GM08714 (cell line): ENCODE measurements at regions not wholly inside any gene's neighbourhood (a gene's known extent, or its start where the extent isn't known, plus 50 kb on each side); places are given as distances from the start of the nearest gene placed in this dataset.

ENCODE experiments used
- H3K4me3 ChIP-seq: fragments of 200-500 bp; sonication (Bioruptor generic); 2 replicates; pipeline ENCODE4 v1.5.1; 2014; ENCODE audit warnings: mild to moderate bottlenecking, low read length, inconsistent platforms
- ZNF274 ChIP-seq: IDR thresholded peaks from 2 replicates; pipeline ENCODE4 v1.6.1; 2012; ENCODE audit warnings: mild to moderate bottlenecking, low read depth, low read length

- no peak for TF ChIP-seq ZNF274
- H3K4me3 ChIP-seq = no peak overlapping the region
Observed at GRCh38 chr15:26160343-26160742, 297.2 kb upstream of the ATP10A start.

GRCh38 chr15:26158176-26158575 lies 295.0 kb upstream of the ATP10A start:
- no peak for TF ChIP-seq ZNF274
- no peak overlapping the region for H3K4me3 ChIP-seq

- TF ChIP-seq ZNF274 = no peak
- H3K4me3 ChIP-seq = no peak overlapping the region
Observed at GRCh38 chr15:26157081-26157480, 294.0 kb upstream of the ATP10A start.

DNA sequence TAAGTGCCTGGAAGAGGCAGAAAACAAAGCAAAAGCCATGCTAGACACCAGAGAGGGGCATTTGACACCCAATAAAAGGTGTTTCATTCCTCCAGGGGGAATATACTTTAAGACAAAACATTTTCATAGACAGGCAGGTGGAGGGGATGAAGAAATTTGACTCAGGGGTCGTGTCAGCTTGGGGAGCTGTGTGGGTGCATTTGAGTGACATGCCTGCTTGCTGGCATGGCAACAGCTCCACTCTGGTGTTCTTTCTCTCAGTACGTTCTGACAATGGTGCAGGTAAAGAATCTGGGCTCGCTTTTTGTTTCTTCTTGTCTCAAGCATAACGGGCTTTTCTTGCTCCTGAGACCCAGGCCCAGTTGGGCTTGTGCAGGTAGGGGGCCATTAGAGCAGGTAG lies 292.9 kb upstream of the ATP10A start:
- no peak overlapping the region for H3K4me3 ChIP-seq
- TF ChIP-seq ZNF274 = no peak

DNA sequence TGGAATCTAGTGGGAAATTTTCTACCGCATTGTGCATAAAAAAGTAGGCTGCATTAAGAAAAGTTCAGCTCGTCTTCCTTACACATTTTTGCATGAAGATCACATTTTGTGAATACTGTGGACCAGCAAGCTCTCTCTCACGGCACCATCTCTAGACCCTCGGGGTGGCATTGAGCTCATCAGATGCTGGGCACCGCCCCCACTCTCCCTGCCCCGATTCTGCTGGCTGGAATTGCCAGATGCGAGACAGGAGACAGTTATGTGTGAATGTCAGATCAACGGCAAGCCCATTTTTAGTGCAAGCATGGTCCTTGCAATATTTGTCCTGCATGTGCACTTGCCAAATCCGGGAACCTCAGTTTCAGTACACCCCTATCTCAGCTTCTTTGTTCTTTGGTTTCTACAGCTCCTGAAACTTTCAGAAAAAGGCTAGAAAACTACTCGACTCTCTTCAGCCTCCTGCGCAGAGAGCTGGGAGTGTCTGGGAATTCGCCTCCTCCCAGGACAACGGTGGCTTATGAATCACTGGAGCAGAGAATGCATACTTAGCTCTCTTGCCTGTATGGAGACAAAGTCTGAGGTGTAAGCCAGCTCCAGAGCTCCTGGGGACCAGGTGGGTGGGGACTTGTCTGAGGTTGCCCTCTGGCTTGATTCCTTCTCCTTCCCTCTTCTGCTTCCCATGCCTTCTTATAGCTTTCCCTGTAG lies 285.2 kb upstream of the ATP10A start:
- no peak overlapping the region for H3K4me3 ChIP-seq
- TF ChIP-seq ZNF274 = no peak

- TF ChIP-seq ZNF274 = no peak
- H3K4me3 ChIP-seq = no peak overlapping the region
Observed at GRCh38 chr15:26146202-26146601, 283.1 kb upstream of the ATP10A start.

DNA sequence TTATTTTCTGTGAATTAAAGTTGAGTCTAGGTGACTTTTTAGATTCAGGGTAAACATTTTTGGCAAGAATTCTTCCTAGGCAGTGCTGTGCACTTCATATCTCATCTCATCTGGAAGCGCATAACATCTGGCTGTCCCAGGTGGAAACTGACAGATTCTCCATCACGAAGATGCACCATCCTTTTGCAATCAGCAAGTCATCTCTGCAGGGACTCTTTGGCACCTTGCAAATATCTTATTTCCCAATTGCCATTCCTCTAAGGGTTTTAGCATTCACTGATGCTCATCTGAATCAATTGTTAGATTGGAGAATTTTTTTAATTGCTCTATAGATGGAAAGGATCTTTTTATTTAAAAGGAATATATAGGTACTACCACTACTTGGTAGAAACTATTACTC lies 282.7 kb upstream of the ATP10A start:
- H3K4me3 ChIP-seq = no peak overlapping the region
- TF ChIP-seq ZNF274 = no peak

DNA sequence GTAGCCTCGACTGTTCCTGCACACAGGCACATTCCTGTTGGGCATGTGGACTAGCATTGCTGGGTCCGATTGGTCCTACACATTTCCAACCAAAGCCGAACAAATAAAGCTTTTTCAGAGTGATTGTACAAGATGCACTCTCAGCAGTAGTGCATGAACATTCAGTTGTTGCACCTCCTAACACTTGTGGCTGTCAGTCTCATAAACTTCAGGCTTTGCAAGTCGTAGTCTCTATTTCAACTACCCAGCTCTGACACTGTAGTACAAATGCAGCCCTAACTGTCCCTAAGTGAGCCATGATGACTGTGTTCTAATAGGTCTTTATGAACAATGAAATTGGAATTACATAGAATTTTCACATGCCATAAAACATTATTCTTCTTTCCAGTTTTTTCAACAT lies 281.7 kb upstream of the ATP10A start:
- H3K4me3 ChIP-seq = no peak overlapping the region

DNA sequence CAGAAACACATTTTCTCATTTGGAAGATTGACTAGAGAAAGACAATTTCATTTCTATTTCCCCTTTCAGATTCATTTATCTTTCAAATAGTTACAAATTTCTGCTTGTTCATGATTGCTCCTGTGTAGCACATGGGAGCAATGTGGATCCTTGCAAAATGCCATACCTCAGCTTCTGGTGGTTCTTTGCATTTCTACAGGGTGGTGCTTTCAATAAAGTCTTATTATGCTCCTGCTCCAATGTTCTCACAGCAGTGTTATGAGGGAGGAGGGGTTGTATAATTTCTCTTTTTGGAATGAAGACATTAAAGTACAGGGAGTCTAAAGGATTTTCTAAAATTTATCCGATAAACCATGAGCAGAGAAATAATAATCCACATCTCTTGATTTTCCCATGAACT lies 280.1 kb upstream of the ATP10A start:
- no peak for TF ChIP-seq ZNF274
- H3K4me3 ChIP-seq = no peak overlapping the region

More for the DNA sequence above, 281.7 kb upstream of the ATP10A start:
- no peak for TF ChIP-seq ZNF274

DNA sequence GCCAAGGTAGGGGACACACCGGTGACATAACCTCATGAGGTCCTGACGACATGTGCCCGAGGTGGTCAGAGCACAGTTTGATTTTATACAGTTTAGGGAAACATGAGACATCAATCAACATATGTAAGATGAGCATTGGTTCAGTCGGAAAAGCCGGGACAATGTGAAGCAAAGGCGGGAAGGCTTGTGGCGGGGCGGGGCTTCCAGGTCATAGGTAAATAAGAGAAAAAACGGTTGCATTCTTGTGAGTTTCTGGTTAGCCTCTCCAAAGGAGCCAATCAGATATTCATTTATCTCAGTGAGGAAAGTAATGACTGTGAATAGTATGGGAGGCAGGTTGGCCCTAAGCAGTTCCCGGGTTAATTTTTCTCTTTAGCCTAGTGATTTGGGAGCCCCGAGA lies 271.7 kb upstream of the ATP10A start:
- no peak for TF ChIP-seq ZNF274
- H3K4me3 ChIP-seq = no peak overlapping the region

DNA sequence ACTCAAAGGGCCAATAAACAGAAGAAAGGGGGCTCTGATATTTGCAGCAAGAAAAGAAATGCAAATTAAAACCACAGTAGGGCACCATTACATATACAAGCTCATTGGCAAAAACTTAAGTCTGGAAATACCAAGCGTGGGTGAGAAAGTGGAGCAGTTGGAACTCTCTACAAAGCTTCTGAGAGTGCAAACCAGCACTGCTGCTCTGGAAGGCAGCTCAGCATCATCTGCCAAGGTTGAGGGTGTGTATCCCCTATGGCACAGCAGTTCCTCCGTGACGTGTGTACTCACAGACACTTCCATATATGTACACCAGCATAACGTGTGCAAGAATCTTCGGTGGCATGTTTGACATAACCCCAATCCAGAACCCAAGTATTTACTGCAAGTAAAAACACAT lies 271.0 kb upstream of the ATP10A start:
- no peak for TF ChIP-seq ZNF274
- H3K4me3 ChIP-seq = no peak overlapping the region

DNA sequence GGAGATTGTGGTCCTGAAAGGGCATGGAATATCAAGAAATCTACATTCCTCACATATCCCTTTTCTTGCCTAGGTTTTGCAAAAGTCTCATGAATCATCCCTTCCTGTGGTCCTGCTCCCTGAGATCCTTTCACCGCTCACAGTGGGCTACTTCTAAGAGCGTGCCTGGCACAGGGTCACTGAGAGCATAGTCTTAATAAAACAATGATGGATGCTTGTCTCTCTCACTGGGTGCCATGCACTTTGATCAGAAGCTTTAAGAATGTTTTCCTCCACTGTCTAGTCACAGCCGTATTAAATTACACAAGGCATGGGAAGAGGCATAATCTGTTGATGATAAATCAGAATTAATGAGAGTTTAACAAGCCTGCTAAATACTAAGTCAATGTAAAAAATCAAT lies 269.7 kb upstream of the ATP10A start:
- no peak for TF ChIP-seq ZNF274
- H3K4me3 ChIP-seq = no peak overlapping the region

DNA sequence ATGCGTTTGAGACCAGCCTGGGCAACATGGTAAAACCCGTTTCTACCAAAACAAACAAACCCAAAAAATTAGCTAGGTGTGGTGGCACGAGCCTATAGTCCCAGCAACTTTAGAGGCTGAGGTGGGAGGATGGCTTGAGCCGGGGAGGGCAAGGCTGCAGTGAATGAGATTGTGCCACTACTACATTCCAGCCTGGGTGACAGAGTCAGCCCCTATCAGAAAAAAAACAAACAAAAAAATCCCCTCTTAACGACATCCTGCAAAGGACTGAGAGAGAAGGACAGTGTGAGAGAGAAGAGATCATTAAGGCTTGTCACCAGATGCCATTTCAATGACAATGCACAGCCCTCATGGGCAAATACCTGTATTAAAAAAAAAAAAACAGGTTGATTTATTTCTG lies 266.7 kb upstream of the ATP10A start:
- no peak overlapping the region for H3K4me3 ChIP-seq
- no peak for TF ChIP-seq ZNF274

DNA sequence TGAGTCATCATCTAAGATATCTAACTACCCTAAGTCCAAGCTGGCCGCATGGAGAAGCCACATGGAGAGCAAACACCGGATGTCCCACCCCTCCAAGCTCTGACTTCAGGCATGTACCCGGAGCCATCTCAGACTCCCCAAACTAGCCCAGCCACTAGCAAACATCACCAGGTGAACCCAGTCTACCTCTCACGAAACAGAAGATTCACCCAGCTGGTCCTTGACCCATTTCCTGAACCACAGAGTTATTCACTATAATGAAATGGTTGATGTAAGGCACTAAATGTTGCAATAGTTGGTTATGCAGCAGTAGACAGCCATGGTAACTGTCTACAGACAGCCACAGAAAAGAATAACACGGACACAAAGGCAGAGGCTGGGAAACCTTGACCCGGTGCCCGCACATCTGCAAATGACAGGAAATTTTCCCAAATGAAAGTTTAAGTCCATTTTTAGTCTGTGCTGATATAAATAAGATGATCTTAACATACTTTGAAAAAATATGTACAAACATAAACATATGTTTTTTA lies 265.5 kb upstream of the ATP10A start:
- no peak overlapping the region for H3K4me3 ChIP-seq
- TF ChIP-seq ZNF274 = no peak

GRCh38 chr15:26126819-26127387 lies 263.8 kb upstream of the ATP10A start:
- no peak for TF ChIP-seq ZNF274
- H3K4me3 ChIP-seq = no peak overlapping the region
